OCI-LY1 (cell line): ENCODE measurements at regions not wholly inside any gene's neighbourhood (a gene's known extent, or its start where the extent isn't known, plus 50 kb on each side); places are given as distances from the start of the nearest gene placed in this dataset.

Source experiments
- CTCF ChIP-seq: fragments of 200-600 bp; sonication (generic), shearing (Covaris generic); IDR thresholded peaks from 2 replicates; pipeline ENCODE4 v1.5.1; 2017; ENCODE audit warnings: mild to moderate bottlenecking, antibody characterized with exemption, low read length, moderate library complexity, mixed read lengths
- EZH2 ChIP-seq: fragments of 200-600 bp; sonication (generic), shearing (Covaris generic); IDR thresholded peaks from 2 replicates; pipeline ENCODE4 v1.8.0; 2017; ENCODE audit warnings: borderline replicate concordance, mixed run types, mild to moderate bottlenecking, antibody characterized with exemption, low read length, moderate library complexity, mixed read lengths

- no peak for TF ChIP-seq CTCF
- TF ChIP-seq EZH2, result no peak
These were observed 790.6 kb upstream of the TYRP1 start for GRCh38 chr9:11902610-11903009.
